ENCODE measurements at regions not wholly inside any gene's neighbourhood (a gene's known extent, or its start where the extent isn't known, plus 50 kb on each side); places are given as distances from the start of the nearest gene placed in this dataset.

DNA sequence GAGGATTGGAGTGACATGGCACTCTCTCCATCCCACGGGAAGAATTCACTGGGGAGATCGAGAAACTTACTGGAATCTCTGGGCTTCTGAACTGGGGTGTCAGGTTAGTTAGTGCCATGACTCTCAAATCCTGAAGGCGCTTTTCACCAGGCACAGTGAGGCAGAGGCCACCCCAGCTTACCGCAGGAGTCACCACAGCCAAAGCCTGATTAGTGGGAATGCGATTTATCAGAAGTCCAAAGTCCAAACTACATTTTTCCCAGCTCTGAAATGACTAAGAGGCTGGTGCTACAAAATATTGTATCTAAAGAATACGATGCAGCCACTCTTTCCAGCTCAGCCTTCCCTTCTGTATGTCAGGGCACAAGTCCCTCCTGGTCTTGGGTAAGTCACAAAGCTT, 334.8 kb upstream of the SHH start:
- Histone ChIP-seq H3K18ac (ENCODE audit: low read depth, low read length) (no peak overlapping the region), H2BK15ac (ENCODE audit: low read depth, low read length) (no peak overlapping the region), H3K14ac (replicated peaks; ENCODE audit: low read depth, low read length) (no peak overlapping the region), H4K8ac (ENCODE audit: low read depth in 2 of 2, low read length in 2 of 2) (no peak overlapping the region), H3K27ac (ENCODE audit: insufficient read depth, low read length) (no peak overlapping the region), H3K27me3 (ENCODE audit: control insufficient read depth, insufficient read depth, low read length) (no peaks in the 10 kb centered on the region), H2BK20ac (ENCODE audit: low read depth, low read length) (no peak overlapping the region), H3K56ac (ENCODE audit: extremely low read depth, insufficient read depth, low read length) (no peak overlapping the region), H3K79me1 (ENCODE audit: low read depth in 1 of 2, low read length in 2 of 2) (no peaks in the 10 kb centered on the region), H2AK9ac (replicated peaks; ENCODE audit: low read depth, low read length, poor library complexity) (no peak overlapping the region), H3K9me1 (ENCODE audit: insufficient read depth, low read length) (no peaks in the 10 kb centered on the region), H4K91ac (ENCODE audit: insufficient read depth, low read depth, low read length) (no peak overlapping the region), H2BK5ac (ENCODE audit: low read depth, low read length, poor library complexity, severe bottlenecking) (no peak overlapping the region), H2AFZ (replicated peaks; ENCODE audit: low read length, poor library complexity) (no peak overlapping the region), H3K23ac (ENCODE audit: low read depth, low read length) (no peak overlapping the region), H3K9ac (ENCODE audit: low read depth, low read length) (no peak overlapping the region), H2AK5ac (ENCODE audit: low read depth, low read length) (no peak overlapping the region), H3K4me2 (ENCODE audit: low read depth, low read length) (no peak overlapping the region), H3K4ac (ENCODE audit: low read depth, low read length) (no peak overlapping the region), H3K9me3 (ENCODE audit: control insufficient read depth, insufficient read depth, low read length) (peaks cover 49% of the 10 kb centered on the region), H3K4me1 (ENCODE audit: control insufficient read depth, insufficient read depth, low read length) (no peaks in the 10 kb centered on the region), H4K20me1 (ENCODE audit: insufficient read depth, low read length) (no peaks in the 10 kb centered on the region), H2BK120ac (ENCODE audit: low read depth, low read length) (no peak overlapping the region), H3K36me3 (ENCODE audit: control insufficient read depth, insufficient read depth, low read length) (no peaks in the 10 kb centered on the region), H3K4me3 (ENCODE audit: insufficient read depth, low read depth, low read length) (no peak overlapping the region), H4K5ac (ENCODE audit: low read depth, low read length) (no peak overlapping the region)
- TF ChIP-seq, protein P1, sequence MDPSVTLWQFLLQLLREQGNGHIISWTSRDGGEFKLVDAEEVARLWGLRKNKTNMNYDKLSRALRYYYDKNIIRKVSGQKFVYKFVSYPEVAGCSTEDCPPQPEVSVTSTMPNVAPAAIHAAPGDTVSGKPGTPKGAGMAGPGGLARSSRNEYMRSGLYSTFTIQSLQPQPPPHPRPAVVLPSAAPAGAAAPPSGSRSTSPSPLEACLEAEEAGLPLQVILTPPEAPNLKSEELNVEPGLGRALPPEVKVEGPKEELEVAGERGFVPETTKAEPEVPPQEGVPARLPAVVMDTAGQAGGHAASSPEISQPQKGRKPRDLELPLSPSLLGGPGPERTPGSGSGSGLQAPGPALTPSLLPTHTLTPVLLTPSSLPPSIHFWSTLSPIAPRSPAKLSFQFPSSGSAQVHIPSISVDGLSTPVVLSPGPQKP (IDR thresholded peaks at IDR 0.05; ENCODE audit: borderline replicate concordance, low read depth, low read length), result no peak
- TF ChIP-seq CEBPB (IDR thresholded peaks at IDR 0.05; ENCODE audit: low read depth, low read length) (no peak), NFE2L2 (IDR thresholded peaks at IDR 0.05; ENCODE audit: low read depth, low read length) (no peak), CHD1 (IDR thresholded peaks at IDR 0.05; ENCODE audit: low read depth, low read length) (no peak), POLR2A (IDR thresholded peaks at IDR 0.05; ENCODE audit: low read depth, low read length) (no peak), RCOR1 (IDR thresholded peaks at IDR 0.05; ENCODE audit: insufficient replicate concordance, low read length) (no peak), BHLHE40 (IDR thresholded peaks at IDR 0.05; ENCODE audit: low read depth, low read length) (no peak), MAZ (IDR thresholded peaks at IDR 0.05; ENCODE audit: borderline replicate concordance, low read depth, low read length) (no peak), RFX5 (IDR thresholded peaks at IDR 0.05; ENCODE audit: low read depth, low read length) (no peak), RAD21 (IDR thresholded peaks at IDR 0.05; ENCODE audit: low read length) (no peak), MXI1 (IDR thresholded peaks at IDR 0.05; ENCODE audit: borderline replicate concordance, low read depth, low read length) (no peak), MAFK (IDR thresholded peaks at IDR 0.05; ENCODE audit: low read depth, low read length) (no peak), SMC3 (IDR thresholded peaks at IDR 0.05; ENCODE audit: low read depth, low read length) (no peak), FOS (IDR thresholded peaks at IDR 0.05; ENCODE audit: low read depth, low read length) (no peak)
- TF ChIP-seq, protein P2, sequence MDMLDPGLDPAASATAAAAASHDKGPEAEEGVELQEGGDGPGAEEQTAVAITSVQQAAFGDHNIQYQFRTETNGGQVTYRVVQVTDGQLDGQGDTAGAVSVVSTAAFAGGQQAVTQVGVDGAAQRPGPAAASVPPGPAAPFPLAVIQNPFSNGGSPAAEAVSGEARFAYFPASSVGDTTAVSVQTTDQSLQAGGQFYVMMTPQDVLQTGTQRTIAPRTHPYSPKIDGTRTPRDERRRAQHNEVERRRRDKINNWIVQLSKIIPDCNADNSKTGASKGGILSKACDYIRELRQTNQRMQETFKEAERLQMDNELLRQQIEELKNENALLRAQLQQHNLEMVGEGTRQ (IDR thresholded peaks at IDR 0.05; ENCODE audit: low read depth, low read length), result no peak
- TF ChIP-seq, protein P3, sequence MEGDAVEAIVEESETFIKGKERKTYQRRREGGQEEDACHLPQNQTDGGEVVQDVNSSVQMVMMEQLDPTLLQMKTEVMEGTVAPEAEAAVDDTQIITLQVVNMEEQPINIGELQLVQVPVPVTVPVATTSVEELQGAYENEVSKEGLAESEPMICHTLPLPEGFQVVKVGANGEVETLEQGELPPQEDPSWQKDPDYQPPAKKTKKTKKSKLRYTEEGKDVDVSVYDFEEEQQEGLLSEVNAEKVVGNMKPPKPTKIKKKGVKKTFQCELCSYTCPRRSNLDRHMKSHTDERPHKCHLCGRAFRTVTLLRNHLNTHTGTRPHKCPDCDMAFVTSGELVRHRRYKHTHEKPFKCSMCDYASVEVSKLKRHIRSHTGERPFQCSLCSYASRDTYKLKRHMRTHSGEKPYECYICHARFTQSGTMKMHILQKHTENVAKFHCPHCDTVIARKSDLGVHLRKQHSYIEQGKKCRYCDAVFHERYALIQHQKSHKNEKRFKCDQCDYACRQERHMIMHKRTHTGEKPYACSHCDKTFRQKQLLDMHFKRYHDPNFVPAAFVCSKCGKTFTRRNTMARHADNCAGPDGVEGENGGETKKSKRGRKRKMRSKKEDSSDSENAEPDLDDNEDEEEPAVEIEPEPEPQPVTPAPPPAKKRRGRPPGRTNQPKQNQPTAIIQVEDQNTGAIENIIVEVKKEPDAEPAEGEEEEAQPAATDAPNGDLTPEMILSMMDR (conservative IDR thresholded peaks at IDR 0.05; ENCODE audit: low read depth, low read length), result no peak
- POLR2A ChIA-PET (ENCODE audit: unreplicated experiment), result no interaction called here
- no peak for ATAC-seq (ENCODE audit: low read depth)
- CTCF ChIA-PET, result interaction anchor here (0.7 kb wide), 1 partner anchor 13 kb away, joined by 3 read pairs; no protein-coding TSS in a partner anchor
- dilution Hi-C loops (cut with HindIII; ENCODE audit: low sequenced_read_pairs, unreplicated experiment), result no loop called here
- no TSS peak for BruUV-seq (replicated peaks)
- no peak for DNase-seq
- no CpG with 5 or more reads among the region's 6 CpGs for WGBS, 2 experiments (ENCODE audit: extremely low coverage in 2 of 2, insufficient read length in 1 of 2)
- intact Hi-C loops (cut with micrococcal nuclease), result no loop called here
- in situ Hi-C loops (cut with MboI; ENCODE audit: low sequenced_read_pairs), result no loop called here
